Prostate gland (tissue), 2 donors: ENCODE measurements at regions not wholly inside any gene's neighbourhood (a gene's known extent, or its start where the extent isn't known, plus 50 kb on each side); places are given as distances from the start of the nearest gene placed in this dataset.

Experiments used
- DNase-seq: peaks from one replicate; pipeline ENCODE4 v3.0.0-alpha.2; 2019; ENCODE audit warnings: low spot score
- H3K27ac ChIP-seq, 2 donors: fragments of 200-600 bp; sonication (generic); 2 replicates each; pipeline ENCODE4 v1.5.1; 2017 to 2019
- H3K27me3 ChIP-seq: fragments of 200-600 bp; sonication (generic); replicated peaks from 2 replicates; pipeline ENCODE4 v1.5.1; 2019; ENCODE audit not compliant: insufficient read depth
- H3K36me3 ChIP-seq, 2 donors: fragments of 200-600 bp; sonication (generic); 1 replicate in 1 of 2; 2 replicates in 1 of 2; pipeline versions ENCODE4 v1.5.1 to v1.8.1; 2017 to 2019
- H3K4me1 ChIP-seq: fragments of 200-600 bp; sonication (generic); replicated peaks from 2 replicates; pipeline ENCODE4 v1.5.1; 2019
- H3K4me3 ChIP-seq, 2 donors: fragments of 200-600 bp; sonication (generic); 2 replicates each; pipeline ENCODE4 v1.5.1; 2017 to 2019
- H3K9me3 ChIP-seq: fragments of 200-600 bp; sonication (generic); 2 replicates; pipeline ENCODE4 v1.5.1; 2017
- POLR2A ChIP-seq: fragments of 450-650 bp; IDR thresholded peaks from one replicate; pipeline ENCODE4 v1.6.1; 2016; ENCODE audit warnings: antibody characterized with exemption, mild to moderate bottlenecking
- POLR2AphosphoS5 ChIP-seq: sonication (generic); formaldehyde crosslinking; IDR thresholded peaks from one replicate; pipeline ENCODE4 v1.6.1; 2017; ENCODE audit warnings: antibody characterized with exemption
- WGBS: methylation state at CpG from one replicate; pipeline ENCODE4 v1.1.5; 2018; 5-methylcytosine and 5-hydroxymethylcytosine counted together
- intact Hi-C: fragments of 100-400 bp; cut with DNase I; formaldehyde crosslinking; loops from one replicate; pipeline ENCODE4 v1.14.2; 2022
- TF ChIP-seq, protein P1 (sequence below), 4 experiments: fragments of 200-600 bp in 2 of 4; fragments of 450-650 bp in 2 of 4; sonication (generic) in 2 of 4; IDR thresholded peaks; 1 replicate in 3 of 4; 2 replicates in 1 of 4; pipeline ENCODE4 v1.5.1; 2016 to 2019; ENCODE audit warnings: antibody characterized with exemption in 4 of 4, mild to moderate bottlenecking in 2 of 4, moderate library complexity in 2 of 4

DNA sequence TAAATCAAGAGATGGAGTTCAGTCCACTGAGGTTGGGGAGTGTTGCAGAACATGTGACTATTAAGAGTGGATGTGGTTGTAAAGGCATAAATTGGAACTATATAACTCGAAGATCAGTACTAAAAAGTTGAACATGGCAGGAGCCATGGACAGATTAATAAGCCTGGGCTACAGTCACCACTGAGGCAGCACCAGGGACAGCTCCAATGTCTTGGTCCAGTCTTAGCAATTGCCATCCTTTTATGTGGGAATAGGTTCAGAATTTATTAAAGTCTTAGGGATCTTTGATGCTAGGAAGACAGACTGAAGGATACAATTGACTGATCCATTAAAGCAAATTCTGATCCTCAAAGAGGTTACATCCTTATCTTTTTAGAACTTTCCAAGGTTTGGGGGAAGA lies 156.6 kb downstream of the ADRA2A start:
- intact Hi-C loops = no loop called here
- TF ChIP-seq POLR2AphosphoS5 (no peak), POLR2A (no peak)
- TF ChIP-seq, protein P1, sequence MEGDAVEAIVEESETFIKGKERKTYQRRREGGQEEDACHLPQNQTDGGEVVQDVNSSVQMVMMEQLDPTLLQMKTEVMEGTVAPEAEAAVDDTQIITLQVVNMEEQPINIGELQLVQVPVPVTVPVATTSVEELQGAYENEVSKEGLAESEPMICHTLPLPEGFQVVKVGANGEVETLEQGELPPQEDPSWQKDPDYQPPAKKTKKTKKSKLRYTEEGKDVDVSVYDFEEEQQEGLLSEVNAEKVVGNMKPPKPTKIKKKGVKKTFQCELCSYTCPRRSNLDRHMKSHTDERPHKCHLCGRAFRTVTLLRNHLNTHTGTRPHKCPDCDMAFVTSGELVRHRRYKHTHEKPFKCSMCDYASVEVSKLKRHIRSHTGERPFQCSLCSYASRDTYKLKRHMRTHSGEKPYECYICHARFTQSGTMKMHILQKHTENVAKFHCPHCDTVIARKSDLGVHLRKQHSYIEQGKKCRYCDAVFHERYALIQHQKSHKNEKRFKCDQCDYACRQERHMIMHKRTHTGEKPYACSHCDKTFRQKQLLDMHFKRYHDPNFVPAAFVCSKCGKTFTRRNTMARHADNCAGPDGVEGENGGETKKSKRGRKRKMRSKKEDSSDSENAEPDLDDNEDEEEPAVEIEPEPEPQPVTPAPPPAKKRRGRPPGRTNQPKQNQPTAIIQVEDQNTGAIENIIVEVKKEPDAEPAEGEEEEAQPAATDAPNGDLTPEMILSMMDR (IDR thresholded peaks at IDR 0.05) = no peak
- Histone ChIP-seq H3K27ac (no peak overlapping the region), H3K9me3 (no peaks in the 10 kb centered on the region), H3K27me3 (no peaks in the 10 kb centered on the region), H3K4me3 (no peak overlapping the region), H3K36me3 (no peaks in the 10 kb centered on the region), H3K4me1 (no peaks in the 10 kb centered on the region)
- WGBS = 54% methylated on average over 1 of the region's 1 CpG
- no peak for DNase-seq

DNA sequence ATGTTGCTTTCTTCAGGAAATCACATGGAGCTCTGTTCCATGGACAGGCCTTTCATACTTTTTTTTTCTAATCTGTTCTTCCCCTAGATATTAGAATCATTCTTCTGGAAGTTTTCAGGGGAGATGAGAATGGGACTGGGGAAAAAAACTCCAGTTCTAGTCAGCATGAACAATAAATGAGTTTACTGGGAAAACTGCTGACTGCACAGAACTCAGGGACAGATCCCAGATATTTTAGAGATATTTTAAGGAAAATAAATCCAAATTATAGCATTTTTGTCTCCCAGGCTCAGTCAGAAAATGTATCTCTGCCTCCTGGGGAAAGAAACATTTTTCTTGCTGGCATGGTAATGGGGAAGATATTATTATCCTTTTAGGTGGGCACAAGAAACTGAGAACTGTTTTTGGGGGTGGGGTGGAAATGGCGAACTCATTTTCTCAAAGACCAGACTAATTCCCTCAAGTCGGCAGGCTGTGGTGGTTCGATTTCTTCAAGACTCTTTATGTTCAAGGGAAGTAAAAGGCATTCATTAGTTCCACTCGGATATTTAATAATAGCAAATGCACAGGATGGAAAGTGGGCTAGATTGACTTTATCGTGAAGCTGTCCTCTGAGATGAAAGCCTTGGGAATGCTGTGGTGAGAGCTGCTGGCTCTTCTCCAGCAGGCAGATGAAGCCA lies 157.5 kb downstream of the ADRA2A start:
- Histone ChIP-seq H3K27ac (no peak overlapping the region), H3K36me3 (no peaks in the 10 kb centered on the region), H3K9me3 (no peaks in the 10 kb centered on the region), H3K27me3 (no peaks in the 10 kb centered on the region), H3K4me1 (no peaks in the 10 kb centered on the region), H3K4me3 (no peak overlapping the region)
- no peak for DNase-seq
- intact Hi-C loops = no loop called here
- no peak for TF ChIP-seq POLR2A
- WGBS = 80% methylated on average over 5 of the region's 5 CpGs

DNA sequence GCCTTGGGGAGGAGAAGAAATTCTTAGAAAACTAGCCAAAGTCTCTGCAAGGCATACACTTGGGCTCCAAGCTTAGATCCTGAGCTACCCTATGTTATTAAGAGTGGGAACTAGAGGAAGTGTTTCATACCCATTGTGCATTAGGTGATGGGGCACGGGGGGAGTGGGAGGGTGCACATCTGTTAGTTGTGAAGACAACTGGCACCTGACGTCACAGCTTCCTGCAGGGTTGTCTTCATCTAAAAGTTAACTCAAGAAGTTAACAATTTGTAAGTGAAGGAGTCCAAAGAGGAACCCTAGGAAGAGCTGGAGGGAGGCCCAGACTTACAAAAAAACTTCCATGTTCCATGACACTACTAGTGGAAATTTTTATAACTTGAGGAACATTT lies 158.1 kb downstream of the ADRA2A start:
- H3K27me3 ChIP-seq = no peaks in the 10 kb centered on the region
- TF ChIP-seq POLR2A (no peak), POLR2AphosphoS5 (no peak)
- TF ChIP-seq, protein P1 (IDR thresholded peaks at IDR 0.05) = no peak
- DNase-seq = no peak
- no peaks in the 10 kb centered on the region for H3K4me1 ChIP-seq
- H3K9me3 ChIP-seq = no peaks in the 10 kb centered on the region
- no peak overlapping the region for H3K27ac ChIP-seq
- H3K36me3 ChIP-seq = no peaks in the 10 kb centered on the region
- intact Hi-C loops = no loop called here
- no peak overlapping the region for H3K4me3 ChIP-seq
- WGBS = 68% methylated on average over 2 of the region's 2 CpGs

DNA sequence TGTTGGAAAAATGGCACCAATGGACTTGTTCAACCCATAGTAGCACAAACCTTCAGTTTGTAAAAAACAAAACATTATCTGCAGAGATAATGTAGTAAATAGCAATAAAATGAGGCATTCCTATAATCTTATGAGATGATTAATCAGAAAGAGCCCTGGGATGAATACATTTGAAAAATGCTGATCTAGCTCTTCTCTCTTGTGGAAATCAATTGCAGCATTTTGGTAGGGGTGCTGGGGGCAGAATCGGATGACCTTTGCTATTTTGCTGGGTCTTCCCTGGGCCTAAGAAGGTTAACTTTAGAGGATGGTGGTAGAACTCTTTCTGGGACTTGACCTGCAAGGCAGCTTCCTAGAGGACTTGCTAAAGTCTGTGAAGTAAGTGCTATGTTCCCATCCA lies 163.5 kb downstream of the ADRA2A start:
- TF ChIP-seq POLR2A (no peak), POLR2AphosphoS5 (no peak)
- TF ChIP-seq, protein P1 (IDR thresholded peaks at IDR 0.05) = no peak
- Histone ChIP-seq H3K9me3 (no peaks in the 10 kb centered on the region), H3K4me1 (no peaks in the 10 kb centered on the region), H3K27me3 (no peaks in the 10 kb centered on the region), H3K4me3 (no peak overlapping the region), H3K36me3 (no peaks in the 10 kb centered on the region), H3K27ac (no peak overlapping the region)
- DNase-seq = no peak
- 94% methylated on average over 1 of the region's 1 CpG for WGBS
- intact Hi-C loops = no loop called here

DNA sequence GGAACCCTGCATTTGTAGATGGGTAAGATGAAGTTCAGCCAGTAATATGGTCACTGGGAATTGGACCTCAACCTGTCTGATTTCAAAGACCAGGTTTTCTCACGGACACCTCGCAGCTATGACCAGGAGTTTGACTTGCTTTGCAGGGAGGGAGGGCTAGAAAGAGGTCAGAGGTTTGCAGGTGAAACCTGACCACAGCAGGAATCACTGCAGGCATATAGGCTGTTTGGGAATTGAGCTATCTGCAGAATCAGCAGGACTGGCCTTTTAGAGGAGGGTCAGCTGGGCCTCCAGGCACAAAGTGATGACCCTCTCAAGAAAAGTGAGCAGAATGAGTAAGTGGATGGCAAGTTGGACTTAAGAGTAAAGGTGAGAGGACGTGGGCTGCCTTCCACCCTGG lies 166.3 kb downstream of the ADRA2A start:
- Histone ChIP-seq H3K36me3 (no peaks in the 10 kb centered on the region), H3K27ac (no peak overlapping the region), H3K4me3 (no peak overlapping the region), H3K9me3 (no peaks in the 10 kb centered on the region), H3K4me1 (no peaks in the 10 kb centered on the region), H3K27me3 (no peaks in the 10 kb centered on the region)
- 80% methylated on average over 3 of the region's 3 CpGs for WGBS
- no peak for DNase-seq
- TF ChIP-seq POLR2A (no peak), POLR2AphosphoS5 (no peak)
- TF ChIP-seq, protein P1 (IDR thresholded peaks at IDR 0.05) = no peak
- intact Hi-C loops = no loop called here
